BLaER1 treated with 17β-estradiol and CSF1 and Interleukin-3, amounts not matched to agents 10 nM and 100 nM (cell line): ENCODE measurements at regions not wholly inside any gene's neighbourhood (a gene's known extent, or its start where the extent isn't known, plus 50 kb on each side); places are given as distances from the start of the nearest gene placed in this dataset.
"Not testable (repeated sequence)": the region's sequence is repeated elsewhere in the genome, so short reads cannot be mapped to it uniquely, and the experiment has no call there.

Experiments
- H3K27ac ChIP-seq, 11 experiments: shearing (Covaris generic); formaldehyde crosslinking; 2 replicates each; pipeline ENCODE4 v1.8.1; 2022
- H3K27me3 ChIP-seq, 11 experiments: shearing (Covaris generic); formaldehyde crosslinking; 2 replicates each; pipeline ENCODE4 v1.8.1; 2022
- H3K36me3 ChIP-seq, 11 experiments: shearing (Covaris generic); formaldehyde crosslinking; 2 replicates each; pipeline ENCODE4 v1.8.1; 2022
- H3K4me1 ChIP-seq, 10 experiments: shearing (Covaris generic); formaldehyde crosslinking; 2 replicates each; pipeline ENCODE4 v1.8.1; 2022
- H3K4me2 ChIP-seq, 11 experiments: shearing (Covaris generic); formaldehyde crosslinking; 2 replicates each; pipeline ENCODE4 v1.8.1; 2022
- H3K4me3 ChIP-seq, 10 experiments: shearing (Covaris generic); formaldehyde crosslinking; 2 replicates each; pipeline ENCODE4 v1.8.1; 2022
- H3K9ac ChIP-seq, 11 experiments: shearing (Covaris generic); formaldehyde crosslinking; 2 replicates each; pipeline ENCODE4 v1.8.1; 2022
- H3K9me3 ChIP-seq, 11 experiments: shearing (Covaris generic); formaldehyde crosslinking; replicated peaks in 1 of 11; 2 replicates each; pipeline ENCODE4 v1.8.1; 2022
- H4K20me1 ChIP-seq, 11 experiments: shearing (Covaris generic); formaldehyde crosslinking; 2 replicates each; pipeline ENCODE4 v1.8.1; 2022
- Cebpa-rat ChIP-seq, 11 experiments: shearing (Covaris generic); IDR thresholded peaks; 2 replicates each; pipeline ENCODE4 v1.8.1; 2022

GRCh38 chr11:23789938-23790371, 706.9 kb upstream of the LUZP2 start:
- no peak for TF ChIP-seq Cebpa-rat (IDR thresholded peaks at IDR 0.05)
- Histone ChIP-seq H3K36me3 (no peaks in the 10 kb centered on the region), H3K4me2 (no peak overlapping the region), H3K27me3 (no peaks in the 10 kb centered on the region), H3K4me1 (no peaks in the 10 kb centered on the region), H4K20me1 (no peaks in the 10 kb centered on the region), H3K27ac (no peak overlapping the region), H3K9me3 (no peaks in the 10 kb centered on the region), H3K4me3 (no peak overlapping the region), H3K9ac (no peak overlapping the region)

- TF ChIP-seq Cebpa-rat (IDR thresholded peaks at IDR 0.05): no peak
- Histone ChIP-seq H3K4me1 (no peaks in the 10 kb centered on the region), H3K27me3 (no peaks in the 10 kb centered on the region), H3K9ac (no peak overlapping the region), H3K27ac (no peak overlapping the region), H3K4me3 (no peak overlapping the region), H3K9me3 (no peaks in the 10 kb centered on the region), H4K20me1 (no peaks in the 10 kb centered on the region), H3K36me3 (no peaks in the 10 kb centered on the region), H3K4me2 (no peak overlapping the region)
Measured at GRCh38 chr11:23797624-23798419, 699.0 kb upstream of the LUZP2 start.

- not testable (repeated sequence) for H3K4me2 ChIP-seq, H3K27me3 ChIP-seq, H3K9ac ChIP-seq, H3K36me3 ChIP-seq, H3K4me1 ChIP-seq, H3K27ac ChIP-seq, H3K9me3 ChIP-seq, H3K4me3 ChIP-seq, H4K20me1 ChIP-seq
Measured at GRCh38 chr11:23834306-23834705, 662.5 kb upstream of the LUZP2 start.

- H3K27ac ChIP-seq: no peak overlapping the region
- no peak for TF ChIP-seq Cebpa-rat (IDR thresholded peaks at IDR 0.05)
- H3K4me1 ChIP-seq: no peaks in the 10 kb centered on the region
- H3K4me2 ChIP-seq: no peak overlapping the region
- H3K9ac ChIP-seq: no peak overlapping the region
- H3K4me3 ChIP-seq: no peak overlapping the region
- no peaks in the 10 kb centered on the region for H3K9me3 ChIP-seq
- no peaks in the 10 kb centered on the region for H3K36me3 ChIP-seq
- H3K27me3 ChIP-seq: no peaks in the 10 kb centered on the region
- H4K20me1 ChIP-seq: no peaks in the 10 kb centered on the region
Measured at GRCh38 chr11:23836981-23837380, 659.9 kb upstream of the LUZP2 start.

- Histone ChIP-seq H4K20me1 (no peaks in the 10 kb centered on the region), H3K27ac (no peak overlapping the region), H3K36me3 (no peaks in the 10 kb centered on the region), H3K9me3 (peaks cover 0 to 19% (median 0%) of the 10 kb centered on the region in 11 experiments; a peak in 5 of 22 replicates), H3K4me2 (no peak overlapping the region), H3K4me1 (peaks cover 0 to 11% (median 0%) of the 10 kb centered on the region in 10 experiments; a peak in 5 of 20 replicates), H3K9ac (no peak overlapping the region), H3K27me3 (no peaks in the 10 kb centered on the region), H3K4me3 (no peak overlapping the region)
- no peak for TF ChIP-seq Cebpa-rat (IDR thresholded peaks at IDR 0.05)
Measured at GRCh38 chr11:23840872-23841271, 656.0 kb upstream of the LUZP2 start.

- no peaks in the 10 kb centered on the region for H3K36me3 ChIP-seq
- H3K9ac ChIP-seq: no peak overlapping the region
- H3K4me1 ChIP-seq: peaks cover 0 to 29% (median 0%) of the 10 kb centered on the region in 10 experiments; a peak in 9 of 20 replicates
- peaks cover 0 to 19% (median 0%) of the 10 kb centered on the region in 11 experiments; a peak in 5 of 22 replicates for H3K9me3 ChIP-seq
- no peaks in the 10 kb centered on the region for H3K27me3 ChIP-seq
- H3K4me2 ChIP-seq: peak overlapping the region in 3 of 11 experiments; percentile 18 to 67 (median 49); a peak in 6 of 22 replicates
- H4K20me1 ChIP-seq: no peaks in the 10 kb centered on the region
- no peak overlapping the region for H3K27ac ChIP-seq
- H3K4me3 ChIP-seq: no peak overlapping the region
- TF ChIP-seq Cebpa-rat (IDR thresholded peaks at IDR 0.05): no peak
Measured at GRCh38 chr11:23846902-23847422, 649.9 kb upstream of the LUZP2 start.

GRCh38 chr11:23851216-23851615, 645.6 kb upstream of the LUZP2 start:
- TF ChIP-seq Cebpa-rat (IDR thresholded peaks at IDR 0.05): no peak
- H3K9me3 ChIP-seq: no peaks in the 10 kb centered on the region; a peak in 1 of 22 replicates
- H3K4me2 ChIP-seq: no peak overlapping the region

GRCh38 chr11:23856654-23857053, 640.2 kb upstream of the LUZP2 start:
- Histone ChIP-seq H3K4me1 (peaks cover 0 to 25% (median 0%) of the 10 kb centered on the region in 10 experiments; a peak in 7 of 20 replicates), H3K36me3 (no peaks in the 10 kb centered on the region), H3K4me2 (peak overlapping the region in 4 of 11 experiments; percentile 33 to 61 (median 40); a peak in 7 of 22 replicates), H3K9ac (no peak overlapping the region), H3K9me3 (no peaks in the 10 kb centered on the region), H3K27me3 (no peaks in the 10 kb centered on the region), H4K20me1 (no peaks in the 10 kb centered on the region), H3K27ac (peak overlapping the region in 3 of 11 experiments; percentile 19 to 37 (median 29); a peak in 2 of 22 replicates), H3K4me3 (no peak overlapping the region)
- peak in 2 of 11 experiments; percentile 14 to 66; a peak in 2 of 22 replicates for TF ChIP-seq Cebpa-rat (IDR thresholded peaks at IDR 0.05)

More at GRCh38 chr11:23851216-23851615, 645.6 kb upstream of the LUZP2 start:
- Histone ChIP-seq H4K20me1 (no peaks in the 10 kb centered on the region), H3K27ac (no peak overlapping the region), H3K27me3 (no peaks in the 10 kb centered on the region), H3K36me3 (no peaks in the 10 kb centered on the region), H3K9ac (no peak overlapping the region), H3K4me3 (no peak overlapping the region), H3K4me1 (peaks cover 0 to 22% (median 0%) of the 10 kb centered on the region in 10 experiments; a peak in 9 of 20 replicates)

GRCh38 chr11:23859087-23859486, 637.8 kb upstream of the LUZP2 start:
- Histone ChIP-seq H3K9me3 (no peaks in the 10 kb centered on the region), H4K20me1 (no peaks in the 10 kb centered on the region), H3K27me3 (no peaks in the 10 kb centered on the region), H3K27ac (no peak overlapping the region), H3K9ac (no peak overlapping the region), H3K36me3 (no peaks in the 10 kb centered on the region), H3K4me3 (no peak overlapping the region), H3K4me2 (peak overlapping the region in 2 of 11 experiments; percentile 19 to 37; a peak in 2 of 22 replicates), H3K4me1 (peaks cover 0 to 25% (median 0%) of the 10 kb centered on the region in 10 experiments; a peak in 7 of 20 replicates)
- no peak for TF ChIP-seq Cebpa-rat (IDR thresholded peaks at IDR 0.05)
